CD1c-positive myeloid dendritic cell (primary cell): ENCODE measurements at regions not wholly inside any gene's neighbourhood (a gene's known extent, or its start where the extent isn't known, plus 50 kb on each side); places are given as distances from the start of the nearest gene placed in this dataset.
"Not testable (repeated sequence)": the region's sequence is repeated elsewhere in the genome, so short reads cannot be mapped to it uniquely, and the experiment has no call there.

Experiments
- DNase-seq: peaks from one replicate; pipeline ENCODE4 v3.0.0-alpha.2; 2016; ENCODE audit errors: extremely low spot score

DNA sequence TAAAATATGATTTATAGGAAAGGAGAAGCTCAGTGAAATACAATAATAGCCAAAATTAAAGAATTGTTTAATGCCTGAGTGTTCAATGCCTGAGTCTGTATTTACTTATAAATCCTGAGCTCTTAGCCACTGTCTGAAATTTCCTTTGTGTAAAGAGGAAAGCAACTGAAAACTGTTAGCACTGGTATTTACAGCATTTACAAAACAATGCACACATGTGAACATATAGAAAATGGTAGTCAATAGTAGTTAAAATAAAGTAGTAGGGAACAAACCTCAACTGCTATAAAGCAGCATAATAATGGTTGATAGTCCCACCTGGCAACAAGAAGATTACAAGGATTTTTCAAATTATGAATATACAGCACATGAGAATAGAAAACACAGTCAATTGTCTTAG lies 1137.1 kb upstream of the ATXN8OS start:
- DNase-seq, result no peak

DNA sequence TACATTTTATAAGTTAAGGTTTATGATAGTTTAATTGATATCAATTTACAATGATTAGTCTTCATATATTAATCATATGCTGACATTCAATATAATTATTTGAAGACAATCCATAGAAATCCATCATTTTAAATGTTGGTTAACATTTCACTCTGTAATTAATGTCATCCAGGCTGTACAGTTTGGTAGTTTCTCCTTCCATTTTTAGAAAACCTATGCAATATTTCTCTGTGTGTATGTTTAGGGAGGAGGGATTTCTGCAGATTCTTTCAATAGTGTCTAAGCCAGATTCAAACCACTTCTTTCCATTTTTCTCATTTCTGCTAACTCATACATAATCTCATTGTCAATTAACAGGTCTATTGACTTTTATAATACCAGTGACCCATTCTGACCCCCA lies 1159.0 kb upstream of the ATXN8OS start:
- no peak for DNase-seq

- DNase-seq, result no peak
Observed at GRCh38 chr13:68944272-68944671, 1163.4 kb upstream of the ATXN8OS start.

- no peak for DNase-seq
Observed at GRCh38 chr13:68940049-68940448, 1167.6 kb upstream of the ATXN8OS start.

- DNase-seq, result no peak
Observed at GRCh38 chr13:68938639-68939038, 1169.0 kb upstream of the ATXN8OS start.

- no peak for DNase-seq
Observed at GRCh38 chr13:68929075-68929745, 1178.4 kb upstream of the ATXN8OS start.

GRCh38 chr13:68927387-68928026 lies 1180.1 kb upstream of the ATXN8OS start:
- DNase-seq, result no peak

DNA sequence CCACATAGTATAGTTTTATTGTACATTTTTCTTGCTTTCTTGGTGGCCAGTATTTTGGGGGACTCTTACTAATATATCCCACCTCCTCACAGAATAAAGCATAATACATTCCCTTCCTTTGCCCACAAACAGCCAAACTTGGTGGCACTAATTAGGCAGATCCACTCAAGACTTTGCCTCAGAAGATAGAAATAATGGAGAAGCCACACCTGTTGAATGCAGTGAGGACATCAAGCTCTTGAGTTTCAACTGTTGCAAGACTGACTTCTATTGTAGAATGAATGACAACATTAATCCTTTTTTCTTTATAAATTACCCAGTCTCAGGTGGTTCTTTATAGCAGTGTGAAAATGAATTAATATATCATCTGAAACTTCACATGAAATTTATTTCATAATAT lies 1183.6 kb upstream of the ATXN8OS start:
- no peak for DNase-seq

GRCh38 chr13:68908879-68909278 lies 1198.7 kb upstream of the ATXN8OS start:
- no peak for DNase-seq

DNA sequence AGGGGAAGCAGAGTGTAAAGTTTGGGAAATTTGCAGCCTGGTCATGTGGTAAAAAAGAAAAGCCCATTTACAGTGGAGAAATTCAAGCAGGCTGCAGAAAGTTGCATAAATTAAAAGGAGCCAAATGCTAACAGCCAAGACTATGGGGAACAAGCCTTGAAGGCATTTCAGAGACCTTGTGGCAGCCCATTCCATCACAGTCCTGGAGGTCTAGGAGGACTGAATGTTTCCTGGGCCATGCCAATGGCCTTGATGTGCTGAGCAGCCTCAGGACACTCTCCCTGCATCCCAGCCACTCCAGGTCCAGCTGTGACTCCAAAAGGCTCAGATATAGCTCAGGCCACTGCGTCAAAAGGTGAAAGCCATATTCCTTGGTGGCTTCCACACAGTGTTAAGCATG lies 1202.4 kb upstream of the ATXN8OS start:
- DNase-seq, result no peak

GRCh38 chr13:68897331-68897928 lies 1210.2 kb upstream of the ATXN8OS start:
- DNase-seq, result no peak

DNA sequence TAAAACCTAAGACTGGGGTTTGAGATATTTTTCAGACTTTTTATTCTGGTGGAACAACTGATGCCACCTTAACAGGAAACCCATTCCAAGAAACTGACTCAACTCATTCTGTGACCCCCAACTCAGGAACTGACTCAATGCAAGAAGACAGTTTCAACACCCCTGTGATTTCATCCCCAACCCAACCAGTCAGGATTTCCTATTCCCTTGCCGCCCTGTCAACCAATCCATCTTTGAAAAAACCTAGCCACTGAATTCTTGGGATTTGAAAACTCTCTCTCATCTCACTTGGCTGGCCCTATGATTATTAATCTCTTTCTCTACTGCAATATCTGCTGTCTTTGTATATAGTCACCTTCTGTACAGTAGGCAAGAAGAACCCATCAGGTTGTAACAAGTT lies 1211.9 kb upstream of the ATXN8OS start:
- DNase-seq, result no peak

DNA sequence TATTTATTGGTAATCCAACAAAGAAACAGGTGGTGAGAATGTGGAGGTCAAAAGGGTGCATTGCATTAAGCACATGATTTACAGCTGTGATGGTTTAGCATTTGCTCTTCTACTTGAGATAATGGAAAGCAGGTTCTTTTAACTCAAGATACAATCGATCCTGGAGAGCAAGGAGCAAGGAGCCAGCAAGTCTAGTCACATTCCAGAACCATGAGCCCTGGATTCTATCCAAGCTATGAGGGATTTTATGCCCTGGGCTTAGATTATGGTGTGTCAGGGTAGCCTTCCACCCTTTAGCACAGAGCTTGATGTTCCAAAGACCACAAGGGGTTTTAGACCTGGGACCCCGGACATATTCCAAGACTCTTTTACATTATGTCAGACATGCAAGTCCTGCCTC lies 1213.9 kb upstream of the ATXN8OS start:
- not testable (repeated sequence) for DNase-seq

DNA sequence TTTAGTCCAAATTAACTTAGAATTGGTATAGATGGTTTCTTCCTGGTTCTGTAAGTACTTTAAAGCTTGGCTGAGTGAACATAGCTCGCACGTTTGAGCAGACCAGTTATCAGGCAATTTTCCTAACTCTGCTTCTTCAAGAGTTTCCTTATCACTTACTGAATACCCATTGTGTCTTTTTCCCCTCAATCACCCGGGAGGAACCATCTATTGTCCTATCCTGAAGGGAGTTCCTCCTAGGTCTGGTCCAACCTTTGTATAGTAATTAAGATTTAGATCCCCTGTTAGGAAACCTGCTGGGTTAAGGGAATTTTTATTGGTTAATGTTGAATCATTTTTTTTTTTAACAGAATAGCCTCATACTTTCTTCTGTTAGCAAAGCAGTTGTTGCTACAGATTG lies 1215.0 kb upstream of the ATXN8OS start:
- DNase-seq, result not testable (repeated sequence)

DNA sequence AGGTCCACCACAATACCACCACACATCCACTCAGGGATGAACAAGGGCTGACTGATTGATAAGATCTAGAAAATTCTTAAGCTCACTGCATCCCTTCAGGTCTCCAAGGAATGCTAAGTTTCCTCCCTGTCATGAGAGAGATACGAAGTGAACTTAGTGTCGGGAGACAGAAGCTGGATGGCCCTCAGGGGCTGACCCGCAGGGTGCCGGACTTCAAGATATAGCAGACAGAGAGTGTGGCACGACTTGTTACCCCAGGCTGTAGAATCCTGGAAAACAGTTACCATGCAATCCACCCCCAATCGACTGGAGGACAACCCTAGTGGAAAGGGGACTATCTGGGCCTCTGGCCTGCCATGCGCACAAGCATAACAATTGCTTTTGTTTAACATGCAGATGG lies 1217.5 kb upstream of the ATXN8OS start:
- DNase-seq, result not testable (repeated sequence)

- DNase-seq, result no peak
Observed at GRCh38 chr13:68888832-68889231, 1218.8 kb upstream of the ATXN8OS start.

- DNase-seq, result no peak
Observed at GRCh38 chr13:68872338-68872737, 1235.3 kb upstream of the ATXN8OS start.

DNA sequence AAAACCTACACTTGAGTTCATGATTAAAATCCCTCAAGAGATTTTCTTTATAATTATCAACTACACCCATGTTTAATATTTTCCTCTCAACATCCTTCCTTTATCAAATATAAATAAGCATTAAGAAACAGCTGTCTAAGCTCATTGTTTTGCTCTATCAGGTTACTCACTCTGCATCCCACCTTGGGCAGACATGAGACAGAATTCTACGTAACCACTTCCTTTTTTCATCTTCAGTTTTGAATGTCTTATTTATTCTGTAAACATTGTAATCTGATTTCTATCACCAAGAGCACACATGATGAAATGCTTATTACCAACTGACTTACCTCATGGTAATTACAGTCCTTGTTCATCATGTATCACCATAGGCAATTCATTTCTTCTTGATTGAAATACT lies 1256.6 kb upstream of the ATXN8OS start:
- DNase-seq, result no peak

GRCh38 chr13:68850160-68850559 lies 1257.5 kb upstream of the ATXN8OS start:
- DNase-seq, result no peak

GRCh38 chr13:68846663-68847062 lies 1261.0 kb upstream of the ATXN8OS start:
- DNase-seq, result no peak

DNA sequence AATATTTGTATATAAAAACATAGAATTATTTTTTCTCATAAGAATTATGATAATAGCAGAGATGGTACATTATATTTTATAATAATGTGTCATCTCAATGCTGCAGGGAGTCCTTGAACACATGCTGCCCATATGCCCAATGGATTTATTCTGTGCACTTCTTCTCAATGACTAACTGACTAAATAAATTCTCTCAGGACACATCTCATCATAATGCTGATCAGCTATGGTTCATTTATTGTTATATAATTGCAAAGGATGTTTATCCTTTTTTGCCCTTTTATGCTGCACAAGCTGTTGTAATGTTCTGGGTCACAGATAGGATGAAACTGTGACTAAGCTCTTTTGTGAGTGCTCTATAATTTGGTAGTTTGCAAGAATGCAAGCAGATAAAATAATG lies 1273.3 kb upstream of the ATXN8OS start:
- no peak for DNase-seq

DNA sequence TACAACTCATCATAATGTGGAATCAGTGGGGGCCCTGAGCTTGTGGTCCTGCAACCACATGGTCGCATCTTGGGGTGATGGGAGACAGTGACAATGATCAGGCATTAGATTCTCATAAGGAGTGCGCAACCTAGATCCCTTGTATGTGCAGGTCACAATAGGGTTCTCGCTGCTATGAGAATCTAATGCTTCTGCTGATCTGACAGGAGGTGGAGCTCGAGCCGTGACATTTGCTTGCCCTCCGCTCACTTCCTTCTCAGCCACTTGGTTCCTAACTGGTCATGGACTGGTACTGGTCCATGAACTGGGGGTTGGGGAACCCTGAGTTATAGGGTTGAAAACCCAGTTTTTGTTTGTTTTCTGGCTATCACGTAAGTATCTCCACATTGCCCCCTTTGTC lies 1290.9 kb upstream of the ATXN8OS start:
- no peak for DNase-seq

GRCh38 chr13:68813180-68813796 lies 1294.3 kb upstream of the ATXN8OS start:
- no peak for DNase-seq
